Left lung (tissue), 4 donors: ENCODE measurements at regions not wholly inside any gene's neighbourhood (a gene's known extent, or its start where the extent isn't known, plus 50 kb on each side); places are given as distances from the start of the nearest gene placed in this dataset.

Experiments used
- ATAC-seq: fragments of 200-7000 bp; cut with Tn5 transposase; one replicate; pipeline ENCODE4 v1.9.1; 2020; ENCODE audit warnings: moderate library complexity
- DNase-seq, 4 donors: peaks; one replicate each; pipeline ENCODE4 v3.0.0-alpha.2; 2013 to 2020
- H3K27ac ChIP-seq, 2 donors: fragments of 200-600 bp; sonication (generic) in 1 of 2; one replicate each; pipeline versions ENCODE4 v1.5.0 to v1.8.0; 2020 to 2021
- H3K27me3 ChIP-seq, 2 donors: fragments of 200-600 bp; sonication (generic) in 1 of 2; one replicate each; pipeline versions ENCODE4 v1.5.0 to v1.8.0; 2020 to 2021
- H3K36me3 ChIP-seq, 2 donors: fragments of 200-600 bp; sonication (generic) in 1 of 2; one replicate each; pipeline versions ENCODE4 v1.5.0 to v1.8.0; 2020 to 2021
- H3K4me1 ChIP-seq, 2 donors: fragments of 200-600 bp; one replicate each; pipeline ENCODE4 v1.8.0; 2021
- H3K4me3 ChIP-seq, 2 donors: fragments of 200-600 bp; sonication (generic) in 1 of 2; one replicate each; pipeline versions ENCODE4 v1.5.0 to v1.8.0; 2020 to 2021; ENCODE audit warnings: mild to moderate bottlenecking in 1 of 2
- H3K9me3 ChIP-seq, 2 donors: fragments of 200-600 bp; sonication (generic) in 1 of 2; one replicate each; pipeline versions ENCODE4 v1.5.0 to v1.8.0; 2020 to 2021
- intact Hi-C, 2 donors: fragments of 100-400 bp; cut with DNase I; formaldehyde crosslinking; loops; one replicate each; pipeline versions ENCODE4 v1.11.2 to v1.14.2; 2022
- TF ChIP-seq, protein P1 (sequence below), 2 donors: fragments of 200-600 bp; sonication (generic) in 1 of 2; IDR thresholded peaks; one replicate each; pipeline versions ENCODE4 v1.5.0 to v1.8.0; 2021; ENCODE audit warnings: antibody characterized with exemption in 2 of 2
- donor health status: DM: no; HTN: yes; CAD: no.
- donor health status: DM: no; HTN: no; CAD: no.

GRCh38 chr5:67647772-67648171 is 451.2 kb upstream of the CD180 start:
- ATAC-seq (peak; percentile 6), DNase-seq (no peak)
- TF ChIP-seq, protein P1, sequence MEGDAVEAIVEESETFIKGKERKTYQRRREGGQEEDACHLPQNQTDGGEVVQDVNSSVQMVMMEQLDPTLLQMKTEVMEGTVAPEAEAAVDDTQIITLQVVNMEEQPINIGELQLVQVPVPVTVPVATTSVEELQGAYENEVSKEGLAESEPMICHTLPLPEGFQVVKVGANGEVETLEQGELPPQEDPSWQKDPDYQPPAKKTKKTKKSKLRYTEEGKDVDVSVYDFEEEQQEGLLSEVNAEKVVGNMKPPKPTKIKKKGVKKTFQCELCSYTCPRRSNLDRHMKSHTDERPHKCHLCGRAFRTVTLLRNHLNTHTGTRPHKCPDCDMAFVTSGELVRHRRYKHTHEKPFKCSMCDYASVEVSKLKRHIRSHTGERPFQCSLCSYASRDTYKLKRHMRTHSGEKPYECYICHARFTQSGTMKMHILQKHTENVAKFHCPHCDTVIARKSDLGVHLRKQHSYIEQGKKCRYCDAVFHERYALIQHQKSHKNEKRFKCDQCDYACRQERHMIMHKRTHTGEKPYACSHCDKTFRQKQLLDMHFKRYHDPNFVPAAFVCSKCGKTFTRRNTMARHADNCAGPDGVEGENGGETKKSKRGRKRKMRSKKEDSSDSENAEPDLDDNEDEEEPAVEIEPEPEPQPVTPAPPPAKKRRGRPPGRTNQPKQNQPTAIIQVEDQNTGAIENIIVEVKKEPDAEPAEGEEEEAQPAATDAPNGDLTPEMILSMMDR (IDR thresholded peaks at IDR 0.05), result no peak
- Histone ChIP-seq H3K4me3 (no peak overlapping the region), H3K9me3 (peaks cover 0 to 7% of the 10 kb centered on the region in 2 donors), H3K36me3 (no peaks in the 10 kb centered on the region), H3K27ac (no peak overlapping the region), H3K4me1 (peaks cover 0 to 2% of the 10 kb centered on the region in 2 donors), H3K27me3 (no peaks in the 10 kb centered on the region)
- intact Hi-C loops, result no loop called here

GRCh38 chr5:67644221-67644920 is 447.8 kb upstream of the CD180 start:
- H3K27me3 ChIP-seq, result no peaks in the 10 kb centered on the region
- TF ChIP-seq, protein P1 (IDR thresholded peaks at IDR 0.05), result no peak
- H3K4me1 ChIP-seq, result peaks cover 0 to 2% of the 10 kb centered on the region in 2 donors
- intact Hi-C loops, result no loop called here
- no peak overlapping the region for H3K4me3 ChIP-seq
- no peak overlapping the region for H3K27ac ChIP-seq
- ATAC-seq (no peak), DNase-seq (no peak)
- H3K9me3 ChIP-seq, result peaks cover 0 to 7% of the 10 kb centered on the region in 2 donors
- no peaks in the 10 kb centered on the region for H3K36me3 ChIP-seq

GRCh38 chr5:67643536-67643935 is 446.9 kb upstream of the CD180 start:
- peaks cover 0 to 7% of the 10 kb centered on the region in 2 donors for H3K9me3 ChIP-seq
- H3K27ac ChIP-seq, result no peak overlapping the region
- intact Hi-C loops, result no loop called here
- H3K36me3 ChIP-seq, result no peaks in the 10 kb centered on the region
- ATAC-seq (no peak), DNase-seq (no peak)
- no peak overlapping the region for H3K4me3 ChIP-seq
- TF ChIP-seq, protein P1 (IDR thresholded peaks at IDR 0.05), result no peak
- no peaks in the 10 kb centered on the region for H3K27me3 ChIP-seq
- no peaks in the 10 kb centered on the region for H3K4me1 ChIP-seq

DNA sequence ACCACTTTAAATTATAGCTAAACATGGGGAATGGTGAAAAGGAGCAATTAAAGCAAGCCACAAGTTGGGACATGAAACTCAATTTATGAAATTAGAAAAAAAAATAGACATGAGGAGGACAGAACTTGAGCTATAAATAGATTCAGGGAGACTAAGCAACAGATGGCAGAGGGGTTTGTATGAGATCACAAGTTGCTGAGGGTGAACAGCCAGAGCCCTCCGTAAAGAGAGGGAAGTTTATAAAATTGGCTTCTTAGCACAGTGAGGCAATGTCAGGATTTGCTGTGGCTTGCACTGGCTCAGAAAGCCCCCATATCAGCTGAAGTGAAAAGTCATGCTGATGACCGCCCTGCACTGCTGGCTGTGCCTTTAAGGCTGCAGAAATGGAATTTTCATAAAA is 443.4 kb upstream of the CD180 start:
- DNase-seq (peak in 1 of 4 donors; percentile 26), ATAC-seq (no peak)
- Histone ChIP-seq H3K4me1 (no peaks in the 10 kb centered on the region), H3K27me3 (no peaks in the 10 kb centered on the region), H3K27ac (no peak overlapping the region), H3K9me3 (peaks cover 0 to 7% of the 10 kb centered on the region in 2 donors), H3K4me3 (no peak overlapping the region), H3K36me3 (no peaks in the 10 kb centered on the region)
- TF ChIP-seq, protein P1 (IDR thresholded peaks at IDR 0.05), result no peak
- intact Hi-C loops, result no loop called here

DNA sequence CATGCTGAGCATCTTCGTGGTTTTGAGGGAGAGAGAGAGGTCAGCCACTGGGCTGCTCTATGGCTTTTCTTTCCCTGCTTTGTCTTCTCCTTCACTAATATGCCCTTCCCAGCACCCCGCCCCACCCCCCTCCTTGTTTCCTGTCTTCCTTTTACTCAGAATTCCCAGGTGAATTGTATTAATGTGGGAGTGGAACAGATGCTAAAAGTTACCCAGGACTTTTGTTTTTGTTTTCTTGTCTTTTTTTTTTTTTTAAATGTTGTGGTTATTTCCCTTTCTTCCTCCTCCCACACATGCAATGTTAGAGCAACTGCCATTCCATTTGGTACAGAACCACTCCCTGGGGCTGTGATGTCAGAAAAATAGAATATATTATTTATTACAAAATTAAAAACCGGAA is 442.7 kb upstream of the CD180 start:
- intact Hi-C loops, result no loop called here
- Histone ChIP-seq H3K9me3 (peaks cover 0 to 2% of the 10 kb centered on the region in 2 donors), H3K27me3 (no peaks in the 10 kb centered on the region), H3K4me1 (no peaks in the 10 kb centered on the region), H3K4me3 (no peak overlapping the region), H3K36me3 (no peaks in the 10 kb centered on the region), H3K27ac (no peak overlapping the region)
- DNase-seq, result no peak
- no peak for ATAC-seq
- TF ChIP-seq, protein P1 (IDR thresholded peaks at IDR 0.05), result no peak
